Astrocyte (in vitro differentiated cells and primary cell): ENCODE measurements at regions not wholly inside any gene's neighbourhood (a gene's known extent, or its start where the extent isn't known, plus 50 kb on each side); places are given as distances from the start of the nearest gene placed in this dataset.

Source experiments
- CTCF ChIP-seq: IDR thresholded peaks from 2 replicates; pipeline ENCODE4 v1.5.1; 2011; ENCODE audit warnings: low read depth, mild to moderate bottlenecking, inconsistent platforms, low read length, moderate library complexity; ENCODE audit not compliant: insufficient read depth
- EZH2 ChIP-seq: IDR thresholded peaks from 2 replicates; pipeline ENCODE4 v1.6.1; 2012; ENCODE audit warnings: mild to moderate bottlenecking, low read length, inconsistent platforms; ENCODE audit not compliant: insufficient read depth

GRCh38 chr1:98221923-98222322, 301.1 kb upstream of the DPYD start:
- TF ChIP-seq CTCF, result no peak
- TF ChIP-seq EZH2, result no peak
